GM13977 (cell line): ENCODE measurements at regions not wholly inside any gene's neighbourhood (a gene's known extent, or its start where the extent isn't known, plus 50 kb on each side); places are given as distances from the start of the nearest gene placed in this dataset.
A peak's percentile ranks its signal among the peaks of the same experiment; 100 is the strongest.

Experiments used
- DNase-seq: peaks from one replicate; pipeline ENCODE4 v3.0.0; 2012; ENCODE audit warnings: low spot score
- in situ Hi-C: fragments of 300-500 bp; cut with MboI; formaldehyde crosslinking; loops from one replicate; pipeline ENCODE4 v1.12.0; 2022; ENCODE audit warnings: low sequenced_read_pairs, low pct_unique_long_range_greater_than_20kb, mixed read lengths, inconsistent platforms; ENCODE audit not compliant: unreplicated experiment
- TF ChIP-seq, protein P1 (sequence below): IDR thresholded peaks from 2 replicates; pipeline ENCODE4 v1.5.1; 2012; ENCODE audit warnings: mild to moderate bottlenecking, control low read depth; ENCODE audit not compliant: insufficient read depth; ENCODE audit errors: extremely low read depth, missing control alignments

DNA sequence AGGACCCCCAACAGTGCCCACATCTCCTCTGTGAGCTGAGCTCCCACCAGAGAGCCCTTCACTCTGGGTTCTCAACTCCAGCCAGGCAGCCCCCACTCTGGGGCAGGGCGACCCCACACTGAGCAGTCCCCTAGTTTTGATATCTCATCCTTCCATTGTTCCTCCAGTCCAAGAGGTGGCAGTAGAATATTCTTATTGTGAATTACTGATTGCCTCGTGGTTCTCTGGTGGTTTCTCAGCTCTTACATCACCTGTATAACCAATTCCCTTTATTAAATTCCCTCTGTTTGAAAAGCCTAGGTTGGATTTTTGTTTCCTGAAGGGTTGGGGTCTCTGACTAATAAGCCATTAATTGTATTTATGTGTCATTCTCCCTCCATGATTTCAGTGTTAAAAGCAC is 407.5 kb downstream of the SETD4 start:
- no peak for DNase-seq
- in situ Hi-C loops, result no loop called here
- TF ChIP-seq, protein P1, sequence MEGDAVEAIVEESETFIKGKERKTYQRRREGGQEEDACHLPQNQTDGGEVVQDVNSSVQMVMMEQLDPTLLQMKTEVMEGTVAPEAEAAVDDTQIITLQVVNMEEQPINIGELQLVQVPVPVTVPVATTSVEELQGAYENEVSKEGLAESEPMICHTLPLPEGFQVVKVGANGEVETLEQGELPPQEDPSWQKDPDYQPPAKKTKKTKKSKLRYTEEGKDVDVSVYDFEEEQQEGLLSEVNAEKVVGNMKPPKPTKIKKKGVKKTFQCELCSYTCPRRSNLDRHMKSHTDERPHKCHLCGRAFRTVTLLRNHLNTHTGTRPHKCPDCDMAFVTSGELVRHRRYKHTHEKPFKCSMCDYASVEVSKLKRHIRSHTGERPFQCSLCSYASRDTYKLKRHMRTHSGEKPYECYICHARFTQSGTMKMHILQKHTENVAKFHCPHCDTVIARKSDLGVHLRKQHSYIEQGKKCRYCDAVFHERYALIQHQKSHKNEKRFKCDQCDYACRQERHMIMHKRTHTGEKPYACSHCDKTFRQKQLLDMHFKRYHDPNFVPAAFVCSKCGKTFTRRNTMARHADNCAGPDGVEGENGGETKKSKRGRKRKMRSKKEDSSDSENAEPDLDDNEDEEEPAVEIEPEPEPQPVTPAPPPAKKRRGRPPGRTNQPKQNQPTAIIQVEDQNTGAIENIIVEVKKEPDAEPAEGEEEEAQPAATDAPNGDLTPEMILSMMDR, result peak; percentile 16

DNA sequence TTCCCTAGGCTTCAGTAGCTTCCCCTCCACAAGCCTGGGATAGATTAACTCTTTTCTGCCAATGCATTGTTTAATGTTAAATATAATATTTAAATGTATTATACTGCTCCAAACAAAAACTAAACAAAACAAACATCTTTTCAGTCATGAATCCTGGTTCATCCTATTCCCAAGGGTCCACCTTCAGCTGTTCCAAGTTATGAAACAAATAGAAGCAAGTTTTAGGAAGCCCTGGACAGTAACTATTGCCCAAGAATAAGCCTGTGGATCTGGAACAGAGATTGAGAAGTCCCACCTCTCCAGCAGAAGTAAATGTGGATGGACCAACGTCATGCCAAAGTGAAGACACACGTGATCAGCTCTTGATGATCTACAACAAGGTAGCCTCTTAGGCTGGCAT is 408.1 kb downstream of the SETD4 start:
- DNase-seq, result no peak
- TF ChIP-seq, protein P1, result no peak
- in situ Hi-C loops, result no loop called here

DNA sequence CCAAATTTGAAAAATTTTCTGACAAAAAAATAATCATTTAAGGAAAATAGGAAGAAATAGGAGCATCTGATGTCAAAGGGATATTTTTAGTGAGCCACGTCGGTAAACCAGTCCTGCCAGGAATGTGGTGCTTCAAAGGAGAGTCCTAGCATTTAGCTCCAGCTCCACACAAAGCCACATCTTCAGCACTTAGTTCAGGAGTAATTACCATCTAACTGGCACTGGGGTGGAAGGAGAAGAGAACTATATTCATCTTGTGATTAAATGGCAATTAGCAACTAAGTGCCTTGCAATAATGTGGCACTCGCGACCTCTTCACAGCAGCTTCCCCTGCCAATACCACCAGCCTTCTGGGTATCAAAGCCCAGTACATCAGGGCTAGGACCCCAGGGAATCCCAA is 409.1 kb downstream of the SETD4 start:
- TF ChIP-seq, protein P1, result no peak
- in situ Hi-C loops, result no loop called here
- DNase-seq, result no peak

DNA sequence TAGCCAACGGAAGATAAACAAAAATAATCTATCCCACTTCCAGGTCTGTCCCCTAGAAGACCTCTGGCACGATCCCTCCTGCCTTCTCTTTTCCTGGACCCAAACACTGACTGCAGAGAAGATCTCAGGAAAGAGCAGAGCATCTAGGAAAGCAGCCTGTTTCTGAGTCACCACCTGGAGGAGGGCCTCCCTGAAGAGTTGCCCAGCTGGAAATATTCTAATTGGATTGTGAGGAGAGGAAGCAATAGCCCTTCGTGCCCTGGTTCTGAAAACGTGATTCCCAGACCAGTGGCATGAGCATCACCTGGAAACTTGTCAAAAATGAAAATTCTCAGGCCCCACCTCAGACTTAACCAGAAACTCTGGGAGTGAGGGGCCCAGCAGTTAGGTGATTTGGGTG is 411.1 kb downstream of the SETD4 start:
- TF ChIP-seq, protein P1, result no peak
- in situ Hi-C loops, result no loop called here
- DNase-seq, result no peak

DNA sequence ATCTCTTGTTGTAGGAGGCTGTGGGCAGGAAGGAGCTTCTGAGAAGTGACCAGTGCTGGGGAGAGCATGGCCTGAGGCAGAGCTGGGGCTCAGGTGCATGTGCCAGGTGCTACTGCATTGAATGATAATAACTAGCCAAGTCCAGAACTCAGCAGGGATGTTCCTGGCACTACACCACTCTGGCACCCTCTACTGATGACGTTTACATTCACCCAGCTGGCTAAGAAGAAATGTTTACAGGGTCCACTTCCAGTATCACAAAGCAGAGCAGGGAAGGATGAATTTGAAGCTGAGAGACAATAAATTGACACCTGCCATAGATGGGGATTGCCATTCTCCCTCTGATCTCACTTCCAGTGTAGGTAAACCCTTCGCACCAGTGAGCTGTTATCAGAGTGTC is 411.8 kb downstream of the SETD4 start:
- DNase-seq, result no peak
- TF ChIP-seq, protein P1, result no peak
- in situ Hi-C loops, result no loop called here

DNA sequence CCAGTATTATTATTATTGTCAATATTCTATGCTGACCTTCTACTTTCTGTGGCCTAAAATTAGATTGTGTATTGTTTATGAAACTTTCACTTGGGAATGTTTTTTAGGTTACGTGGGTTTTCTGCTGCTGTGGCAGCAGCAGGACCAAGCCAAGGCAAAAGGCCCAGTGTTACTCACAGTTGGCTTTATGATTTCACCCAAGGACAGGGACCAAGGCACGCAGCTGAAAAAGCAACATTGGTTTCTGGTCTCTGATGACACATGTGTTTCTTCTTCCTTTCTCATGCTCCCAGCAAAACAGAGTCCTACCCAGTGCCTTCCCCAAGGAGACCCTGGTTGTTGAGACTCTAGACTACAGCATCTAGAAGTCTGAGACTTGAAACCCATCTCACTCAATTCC is 413.7 kb downstream of the SETD4 start:
- in situ Hi-C loops, result no loop called here
- DNase-seq, result no peak
- TF ChIP-seq, protein P1, result no peak

DNA sequence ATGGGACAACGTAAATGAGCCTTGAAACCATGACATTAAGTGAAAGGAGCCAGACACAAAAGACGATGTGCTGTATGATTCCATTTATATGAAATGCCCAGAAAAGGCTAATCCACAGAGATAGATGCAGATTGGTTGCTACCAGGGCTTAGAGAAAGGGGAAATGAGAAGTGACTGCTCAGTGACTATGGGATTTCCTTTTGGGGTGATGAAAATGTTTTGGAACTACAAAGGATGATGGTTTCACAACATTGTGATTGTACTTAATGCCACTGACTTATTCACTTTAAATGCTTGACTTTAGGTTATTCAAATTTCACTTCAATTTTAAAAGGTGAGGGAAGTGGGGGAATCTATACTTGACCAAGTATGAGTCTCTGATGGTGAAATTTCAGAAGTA is 414.3 kb downstream of the SETD4 start:
- in situ Hi-C loops, result no loop called here
- DNase-seq, result no peak
- TF ChIP-seq, protein P1, result no peak
